ENCODE measurements at regions not wholly inside any gene's neighbourhood (a gene's known extent, or its start where the extent isn't known, plus 50 kb on each side); places are given as distances from the start of the nearest gene placed in this dataset.
A peak's percentile ranks its signal among the peaks of the same experiment; 100 is the strongest.

GRCh38 chrX:118182681-118183080 is 66.1 kb upstream of the KLHL13 start:
- no peak for DNase-seq (ENCODE audit: low spot score)
- no peak for TF ChIP-seq EZH2phosphoT487 (IDR thresholded peaks at IDR 0.05; ENCODE audit: borderline replicate concordance, low read depth, low read length)
- no peak for TF ChIP-seq CTCF (conservative IDR thresholded peaks at IDR 0.05; ENCODE audit: low read length)
- no peaks in the 10 kb centered on the region for H4K20me1 ChIP-seq (ENCODE audit: insufficient read depth, low read length)
- no TSS peak for BruUV-seq (replicated peaks)
- H3K4me1 ChIP-seq (ENCODE audit: insufficient read depth, low read length, poor library complexity, severe bottlenecking), result no peaks in the 10 kb centered on the region
- H3K9me2 ChIP-seq (ENCODE audit: insufficient read depth, low read length), result no peaks in the 10 kb centered on the region
- no peak overlapping the region for H3K27ac ChIP-seq (ENCODE audit: low read depth, low read length, poor library complexity, severe bottlenecking)
- ChIA-PET CTCF (ENCODE audit: unreplicated experiment) (no interaction called here), POLR2A (no interaction called here)
- H3K4me3 ChIP-seq (ENCODE audit: low read depth, low read length, poor library complexity, severe bottlenecking), result no peak overlapping the region
- H2AFZ ChIP-seq (ENCODE audit: low read length), result no peak overlapping the region
- H3K79me2 ChIP-seq (ENCODE audit: insufficient read depth, low read depth, low read length), result no peaks in the 10 kb centered on the region
- H3K9me3 ChIP-seq (ENCODE audit: low read length), result no peaks in the 10 kb centered on the region
- no peaks in the 10 kb centered on the region for H3K36me3 ChIP-seq (ENCODE audit: insufficient read depth, low read length)
- intact Hi-C loops (cut with micrococcal nuclease; ENCODE audit: unreplicated experiment), result no loop called here
- H3K4me2 ChIP-seq (ENCODE audit: low read length), result no peak overlapping the region

GRCh38 chrX:118183606-118184005 is 67.0 kb upstream of the KLHL13 start:
- H3K27ac ChIP-seq (ENCODE audit: low read depth, low read length, poor library complexity, severe bottlenecking), result no peak overlapping the region

GRCh38 chrX:118187100-118187499 is 70.5 kb upstream of the KLHL13 start:
- Histone ChIP-seq H4K20me1 (ENCODE audit: insufficient read depth, low read length) (no peaks in the 10 kb centered on the region), H3K4me1 (ENCODE audit: insufficient read depth, low read length, poor library complexity, severe bottlenecking) (no peaks in the 10 kb centered on the region), H3K27ac (ENCODE audit: low read depth, low read length, poor library complexity, severe bottlenecking) (no peak overlapping the region), H3K79me2 (ENCODE audit: insufficient read depth, low read depth, low read length) (no peaks in the 10 kb centered on the region), H3K9me3 (ENCODE audit: low read length) (no peaks in the 10 kb centered on the region), H3K36me3 (ENCODE audit: insufficient read depth, low read length) (no peaks in the 10 kb centered on the region), H3K9me2 (ENCODE audit: insufficient read depth, low read length) (no peaks in the 10 kb centered on the region), H3K4me3 (ENCODE audit: low read depth, low read length, poor library complexity, severe bottlenecking) (no peak overlapping the region), H3K4me2 (ENCODE audit: low read length) (no peak overlapping the region), H2AFZ (ENCODE audit: low read length) (no peak overlapping the region)
- TF ChIP-seq EZH2phosphoT487 (IDR thresholded peaks at IDR 0.05; ENCODE audit: borderline replicate concordance, low read depth, low read length), result no peak
- no peak for TF ChIP-seq CTCF (conservative IDR thresholded peaks at IDR 0.05; ENCODE audit: low read length)
- no peak for DNase-seq (ENCODE audit: low spot score)
- BruUV-seq (replicated peaks), result no TSS peak
- intact Hi-C loops (cut with micrococcal nuclease; ENCODE audit: unreplicated experiment), result no loop called here
- CTCF ChIA-PET (ENCODE audit: unreplicated experiment), result no interaction called here
- POLR2A ChIA-PET, result no interaction called here

More at GRCh38 chrX:118183606-118184005, 67.0 kb upstream of the KLHL13 start:
- H2AFZ ChIP-seq (ENCODE audit: low read length), result no peak overlapping the region
- TF ChIP-seq CTCF (conservative IDR thresholded peaks at IDR 0.05; ENCODE audit: low read length) (peak; percentile 53), EZH2phosphoT487 (IDR thresholded peaks at IDR 0.05; ENCODE audit: borderline replicate concordance, low read depth, low read length) (no peak)
- intact Hi-C loops (cut with micrococcal nuclease; ENCODE audit: unreplicated experiment), result no loop called here
- no TSS peak for BruUV-seq (replicated peaks)
- H3K9me2 ChIP-seq (ENCODE audit: insufficient read depth, low read length), result no peaks in the 10 kb centered on the region
- ChIA-PET CTCF (ENCODE audit: unreplicated experiment) (no interaction called here), POLR2A (no interaction called here)
- H3K4me1 ChIP-seq (ENCODE audit: insufficient read depth, low read length, poor library complexity, severe bottlenecking), result no peaks in the 10 kb centered on the region
- DNase-seq (ENCODE audit: low spot score), result no peak
- H3K9me3 ChIP-seq (ENCODE audit: low read length), result no peaks in the 10 kb centered on the region
- no peak overlapping the region for H3K4me2 ChIP-seq (ENCODE audit: low read length)
- H4K20me1 ChIP-seq (ENCODE audit: insufficient read depth, low read length), result no peaks in the 10 kb centered on the region
- H3K79me2 ChIP-seq (ENCODE audit: insufficient read depth, low read depth, low read length), result no peaks in the 10 kb centered on the region
- H3K36me3 ChIP-seq (ENCODE audit: insufficient read depth, low read length), result no peaks in the 10 kb centered on the region
- no peak overlapping the region for H3K4me3 ChIP-seq (ENCODE audit: low read depth, low read length, poor library complexity, severe bottlenecking)

Data from OCI-LY7 (cell line).